Panc1 (cell line): ENCODE measurements at regions not wholly inside any gene's neighbourhood (a gene's known extent, or its start where the extent isn't known, plus 50 kb on each side); places are given as distances from the start of the nearest gene placed in this dataset.

Experiments used
- CTCF ChIP-seq: fragments of 450-650 bp; IDR thresholded peaks from 2 replicates; pipeline ENCODE4 v1.5.1; 2017; ENCODE audit warnings: mild to moderate bottlenecking
- POLR2AphosphoS5 ChIP-seq: IDR thresholded peaks from 2 replicates; pipeline ENCODE4 v1.6.1; 2012; ENCODE audit warnings: mild to moderate bottlenecking, low read depth, low read length, moderate library complexity
- REST ChIP-seq, 2 experiments: IDR thresholded peaks; 2 replicates each; pipeline ENCODE4 v1.6.1; 2011 to 2012; ENCODE audit warnings: low read depth in 2 of 2, control low read depth in 1 of 2, low read length in 1 of 2, mild to moderate bottlenecking in 1 of 2, moderate library complexity in 1 of 2; ENCODE audit not compliant: insufficient read depth in 1 of 2
- SIN3A ChIP-seq: IDR thresholded peaks from 2 replicates; pipeline ENCODE4 v1.6.1; 2012; ENCODE audit warnings: low read depth, mild to moderate bottlenecking, low read length, moderate library complexity, borderline replicate concordance; ENCODE audit not compliant: insufficient read depth
- TCF7L2 ChIP-seq: IDR thresholded peaks from 2 replicates; pipeline ENCODE4 v1.6.1; 2011; ENCODE audit warnings: mild to moderate bottlenecking, low read depth, low read length, inconsistent platforms

- TF ChIP-seq CTCF (no peak), SIN3A (no peak), POLR2AphosphoS5 (no peak), REST (IDR thresholded peaks at IDR 0.05; ENCODE audit: insufficient read depth in 1 of 2, low read depth in 2 of 2, low read length in 1 of 2) (no peak), TCF7L2 (no peak)
Measured at GRCh38 chr3:90044084-90044816, 936.8 kb downstream of the EPHA3 start.
